ENCODE measurements at regions not wholly inside any gene's neighbourhood (a gene's known extent, or its start where the extent isn't known, plus 50 kb on each side); places are given as distances from the start of the nearest gene placed in this dataset.

- TF ChIP-seq CTCF (IDR thresholded peaks at IDR 0.05): no peak
- no peaks in the 10 kb centered on the region for H3K9me3 ChIP-seq
- no peaks in the 10 kb centered on the region for H3K27me3 ChIP-seq
- no peak overlapping the region for H3K4me3 ChIP-seq
- no peaks in the 10 kb centered on the region for H3K36me3 ChIP-seq
- H3K4me1 ChIP-seq: no peaks in the 10 kb centered on the region
- no peak for DNase-seq (ENCODE audit: low spot score in 2 of 2)
- no peak overlapping the region for H3K27ac ChIP-seq
- intact Hi-C loops (cut with DNase I): no loop called here
Measured at GRCh38 chr9:89766991-89767390, 162.2 kb downstream of the GADD45G start.

GRCh38 chr9:89768051-89768450, 163.2 kb downstream of the GADD45G start:
- Histone ChIP-seq H3K4me1 (no peaks in the 10 kb centered on the region), H3K4me3 (no peak overlapping the region), H3K27ac (no peak overlapping the region), H3K27me3 (no peaks in the 10 kb centered on the region), H3K9me3 (no peaks in the 10 kb centered on the region), H3K36me3 (no peaks in the 10 kb centered on the region)
- no peak for TF ChIP-seq CTCF (IDR thresholded peaks at IDR 0.05)
- DNase-seq (ENCODE audit: low spot score in 2 of 2): no peak
- intact Hi-C loops (cut with DNase I): no loop called here

GRCh38 chr9:89768650-89769071, 163.8 kb downstream of the GADD45G start:
- H3K27me3 ChIP-seq: no peaks in the 10 kb centered on the region
- H3K4me3 ChIP-seq: no peak overlapping the region
- no peak overlapping the region for H3K27ac ChIP-seq
- no peaks in the 10 kb centered on the region for H3K9me3 ChIP-seq
- H3K4me1 ChIP-seq: no peaks in the 10 kb centered on the region
- intact Hi-C loops (cut with DNase I): no loop called here
- no peak for DNase-seq (ENCODE audit: low spot score in 2 of 2)
- no peaks in the 10 kb centered on the region for H3K36me3 ChIP-seq
- TF ChIP-seq CTCF (IDR thresholded peaks at IDR 0.05): no peak

GRCh38 chr9:89770531-89771174, 165.8 kb downstream of the GADD45G start:
- Histone ChIP-seq H3K4me1 (no peaks in the 10 kb centered on the region), H3K9me3 (no peaks in the 10 kb centered on the region), H3K27me3 (no peaks in the 10 kb centered on the region), H3K36me3 (no peaks in the 10 kb centered on the region), H3K27ac (no peak overlapping the region), H3K4me3 (no peak overlapping the region)
- DNase-seq (ENCODE audit: low spot score in 2 of 2): no peak
- intact Hi-C loops (cut with DNase I): no loop called here
- no peak for TF ChIP-seq CTCF (IDR thresholded peaks at IDR 0.05)

GRCh38 chr9:89771205-89771604, 166.4 kb downstream of the GADD45G start:
- DNase-seq (ENCODE audit: low spot score in 2 of 2): no peak
- no peak overlapping the region for H3K4me3 ChIP-seq
- no peaks in the 10 kb centered on the region for H3K9me3 ChIP-seq
- no peaks in the 10 kb centered on the region for H3K27me3 ChIP-seq
- no peaks in the 10 kb centered on the region for H3K4me1 ChIP-seq
- no peak for TF ChIP-seq CTCF (IDR thresholded peaks at IDR 0.05)
- intact Hi-C loops (cut with DNase I): no loop called here
- no peaks in the 10 kb centered on the region for H3K36me3 ChIP-seq
- no peak overlapping the region for H3K27ac ChIP-seq

- Histone ChIP-seq H3K27ac (no peak overlapping the region), H3K4me1 (no peaks in the 10 kb centered on the region), H3K9me3 (no peaks in the 10 kb centered on the region), H3K4me3 (no peak overlapping the region), H3K27me3 (no peaks in the 10 kb centered on the region), H3K36me3 (no peaks in the 10 kb centered on the region)
- no peak for TF ChIP-seq CTCF (IDR thresholded peaks at IDR 0.05)
- DNase-seq (ENCODE audit: low spot score in 2 of 2): no peak
- intact Hi-C loops (cut with DNase I): no loop called here
Measured at GRCh38 chr9:89773170-89773569, 168.4 kb downstream of the GADD45G start.

Data from ascending aorta (tissue), 2 donors.